ENCODE measurements at regions not wholly inside any gene's neighbourhood (a gene's known extent, or its start where the extent isn't known, plus 50 kb on each side); places are given as distances from the start of the nearest gene placed in this dataset.

GRCh38 chr6:139643986-139644385 is 269.5 kb upstream of the CITED2 start:
- peaks cover 0 to 12% of the 10 kb centered on the region in 2 donors for H3K4me1 ChIP-seq (ENCODE audit: control insufficient read depth in 1 of 2, insufficient read depth in 2 of 2, low read length in 2 of 2)
- H3K27me3 ChIP-seq (ENCODE audit: low read depth, low read length): no peaks in the 10 kb centered on the region
- no peak overlapping the region for H3K4me3 ChIP-seq (ENCODE audit: low read depth in 1 of 2, low read length in 2 of 2)
- no peaks in the 10 kb centered on the region for H3K9me3 ChIP-seq (ENCODE audit: control insufficient read depth in 1 of 2, low read length in 2 of 2)
- H3K27ac ChIP-seq (ENCODE audit: low read length): no peak overlapping the region
- no peaks in the 10 kb centered on the region for H3K36me3 ChIP-seq (ENCODE audit: control insufficient read depth in 1 of 2, insufficient read depth in 2 of 2, low read length in 2 of 2)

GRCh38 chr6:139642346-139642745 is 267.9 kb upstream of the CITED2 start:
- H3K27ac ChIP-seq (ENCODE audit: low read length): no peak overlapping the region
- H3K4me1 ChIP-seq (ENCODE audit: control insufficient read depth in 1 of 2, insufficient read depth in 2 of 2, low read length in 2 of 2): peaks cover 0 to 12% of the 10 kb centered on the region in 2 donors
- H3K36me3 ChIP-seq (ENCODE audit: control insufficient read depth in 1 of 2, insufficient read depth in 2 of 2, low read length in 2 of 2): no peaks in the 10 kb centered on the region
- H3K27me3 ChIP-seq (ENCODE audit: low read depth, low read length): no peaks in the 10 kb centered on the region
- H3K4me3 ChIP-seq (ENCODE audit: low read depth in 1 of 2, low read length in 2 of 2): no peak overlapping the region
- H3K9me3 ChIP-seq (ENCODE audit: control insufficient read depth in 1 of 2, low read length in 2 of 2): no peaks in the 10 kb centered on the region

GRCh38 chr6:139641376-139641775 is 266.9 kb upstream of the CITED2 start:
- Histone ChIP-seq H3K4me3 (ENCODE audit: low read depth in 1 of 2, low read length in 2 of 2) (no peak overlapping the region), H3K27me3 (ENCODE audit: low read depth, low read length) (no peaks in the 10 kb centered on the region), H3K4me1 (ENCODE audit: control insufficient read depth in 1 of 2, insufficient read depth in 2 of 2, low read length in 2 of 2) (peaks cover 0 to 12% of the 10 kb centered on the region in 2 donors), H3K36me3 (ENCODE audit: control insufficient read depth in 1 of 2, insufficient read depth in 2 of 2, low read length in 2 of 2) (no peaks in the 10 kb centered on the region), H3K27ac (ENCODE audit: low read length) (no peak overlapping the region), H3K9me3 (ENCODE audit: control insufficient read depth in 1 of 2, low read length in 2 of 2) (no peaks in the 10 kb centered on the region)

- H3K27ac ChIP-seq (ENCODE audit: low read length): no peak overlapping the region
- H3K27me3 ChIP-seq (ENCODE audit: low read depth, low read length): no peaks in the 10 kb centered on the region
- H3K9me3 ChIP-seq (ENCODE audit: control insufficient read depth in 1 of 2, low read length in 2 of 2): no peaks in the 10 kb centered on the region
- H3K36me3 ChIP-seq (ENCODE audit: control insufficient read depth in 1 of 2, insufficient read depth in 2 of 2, low read length in 2 of 2): no peaks in the 10 kb centered on the region
- H3K4me1 ChIP-seq (ENCODE audit: control insufficient read depth in 1 of 2, insufficient read depth in 2 of 2, low read length in 2 of 2): peaks cover 0 to 12% of the 10 kb centered on the region in 2 donors
- no peak overlapping the region for H3K4me3 ChIP-seq (ENCODE audit: low read depth in 1 of 2, low read length in 2 of 2)
Observed at GRCh38 chr6:139640921-139641320, 266.5 kb upstream of the CITED2 start.

GRCh38 chr6:139640448-139640847 is 266.0 kb upstream of the CITED2 start:
- Histone ChIP-seq H3K36me3 (ENCODE audit: control insufficient read depth in 1 of 2, insufficient read depth in 2 of 2, low read length in 2 of 2) (no peaks in the 10 kb centered on the region), H3K27ac (ENCODE audit: low read length) (no peak overlapping the region), H3K9me3 (ENCODE audit: control insufficient read depth in 1 of 2, low read length in 2 of 2) (no peaks in the 10 kb centered on the region), H3K4me1 (ENCODE audit: control insufficient read depth in 1 of 2, insufficient read depth in 2 of 2, low read length in 2 of 2) (peaks cover 0 to 9% of the 10 kb centered on the region in 2 donors), H3K27me3 (ENCODE audit: low read depth, low read length) (no peaks in the 10 kb centered on the region), H3K4me3 (ENCODE audit: low read depth in 1 of 2, low read length in 2 of 2) (no peak overlapping the region)

GRCh38 chr6:139639507-139639906 is 265.1 kb upstream of the CITED2 start:
- no peaks in the 10 kb centered on the region for H3K9me3 ChIP-seq (ENCODE audit: control insufficient read depth in 1 of 2, low read length in 2 of 2)
- H3K4me3 ChIP-seq (ENCODE audit: low read depth in 1 of 2, low read length in 2 of 2): no peak overlapping the region
- H3K27me3 ChIP-seq (ENCODE audit: low read depth, low read length): no peaks in the 10 kb centered on the region
- H3K27ac ChIP-seq (ENCODE audit: low read length): no peak overlapping the region
- H3K4me1 ChIP-seq (ENCODE audit: control insufficient read depth in 1 of 2, insufficient read depth in 2 of 2, low read length in 2 of 2): peaks cover 0 to 5% of the 10 kb centered on the region in 2 donors
- no peaks in the 10 kb centered on the region for H3K36me3 ChIP-seq (ENCODE audit: control insufficient read depth in 1 of 2, insufficient read depth in 2 of 2, low read length in 2 of 2)

GRCh38 chr6:139638179-139638941 is 263.9 kb upstream of the CITED2 start:
- Histone ChIP-seq H3K27ac (ENCODE audit: low read length) (no peak overlapping the region), H3K4me1 (ENCODE audit: control insufficient read depth in 1 of 2, insufficient read depth in 2 of 2, low read length in 2 of 2) (no peaks in the 10 kb centered on the region), H3K27me3 (ENCODE audit: low read depth, low read length) (no peaks in the 10 kb centered on the region)

GRCh38 chr6:139637766-139638165 is 263.3 kb upstream of the CITED2 start:
- no peaks in the 10 kb centered on the region for H3K4me1 ChIP-seq (ENCODE audit: control insufficient read depth in 1 of 2, insufficient read depth in 2 of 2, low read length in 2 of 2)
- H3K27me3 ChIP-seq (ENCODE audit: low read depth, low read length): no peaks in the 10 kb centered on the region
- no peaks in the 10 kb centered on the region for H3K36me3 ChIP-seq (ENCODE audit: control insufficient read depth in 1 of 2, insufficient read depth in 2 of 2, low read length in 2 of 2)
- H3K27ac ChIP-seq (ENCODE audit: low read length): no peak overlapping the region
- H3K4me3 ChIP-seq (ENCODE audit: low read depth in 1 of 2, low read length in 2 of 2): no peak overlapping the region
- no peaks in the 10 kb centered on the region for H3K9me3 ChIP-seq (ENCODE audit: control insufficient read depth in 1 of 2, low read length in 2 of 2)

More at GRCh38 chr6:139638179-139638941, 263.9 kb upstream of the CITED2 start:
- Histone ChIP-seq H3K36me3 (ENCODE audit: control insufficient read depth in 1 of 2, insufficient read depth in 2 of 2, low read length in 2 of 2) (no peaks in the 10 kb centered on the region), H3K9me3 (ENCODE audit: control insufficient read depth in 1 of 2, low read length in 2 of 2) (no peaks in the 10 kb centered on the region), H3K4me3 (ENCODE audit: low read depth in 1 of 2, low read length in 2 of 2) (no peak overlapping the region)

- H3K27ac ChIP-seq (ENCODE audit: low read length): no peak overlapping the region
- no peaks in the 10 kb centered on the region for H3K4me1 ChIP-seq (ENCODE audit: control insufficient read depth in 1 of 2, insufficient read depth in 2 of 2, low read length in 2 of 2)
- no peaks in the 10 kb centered on the region for H3K9me3 ChIP-seq (ENCODE audit: control insufficient read depth in 1 of 2, low read length in 2 of 2)
- H3K4me3 ChIP-seq (ENCODE audit: low read depth in 1 of 2, low read length in 2 of 2): no peak overlapping the region
- H3K36me3 ChIP-seq (ENCODE audit: control insufficient read depth in 1 of 2, insufficient read depth in 2 of 2, low read length in 2 of 2): no peaks in the 10 kb centered on the region
- no peaks in the 10 kb centered on the region for H3K27me3 ChIP-seq (ENCODE audit: low read depth, low read length)
Observed at GRCh38 chr6:139636391-139636790, 261.9 kb upstream of the CITED2 start.

- Histone ChIP-seq H3K27me3 (ENCODE audit: low read depth, low read length) (no peaks in the 10 kb centered on the region), H3K4me1 (ENCODE audit: control insufficient read depth in 1 of 2, insufficient read depth in 2 of 2, low read length in 2 of 2) (no peaks in the 10 kb centered on the region), H3K9me3 (ENCODE audit: control insufficient read depth in 1 of 2, low read length in 2 of 2) (no peaks in the 10 kb centered on the region), H3K4me3 (ENCODE audit: low read depth in 1 of 2, low read length in 2 of 2) (no peak overlapping the region), H3K36me3 (ENCODE audit: control insufficient read depth in 1 of 2, insufficient read depth in 2 of 2, low read length in 2 of 2) (no peaks in the 10 kb centered on the region), H3K27ac (ENCODE audit: low read length) (no peak overlapping the region)
Observed at GRCh38 chr6:139635401-139636130, 261.1 kb upstream of the CITED2 start.

- H3K4me3 ChIP-seq (ENCODE audit: low read depth in 1 of 2, low read length in 2 of 2): no peak overlapping the region
- H3K27ac ChIP-seq (ENCODE audit: low read length): no peak overlapping the region
- no peaks in the 10 kb centered on the region for H3K27me3 ChIP-seq (ENCODE audit: low read depth, low read length)
- H3K9me3 ChIP-seq (ENCODE audit: control insufficient read depth in 1 of 2, low read length in 2 of 2): no peaks in the 10 kb centered on the region
- peaks cover 0 to 4% of the 10 kb centered on the region in 2 donors for H3K4me1 ChIP-seq (ENCODE audit: control insufficient read depth in 1 of 2, insufficient read depth in 2 of 2, low read length in 2 of 2)
- no peaks in the 10 kb centered on the region for H3K36me3 ChIP-seq (ENCODE audit: control insufficient read depth in 1 of 2, insufficient read depth in 2 of 2, low read length in 2 of 2)
Observed at GRCh38 chr6:139632840-139633239, 258.4 kb upstream of the CITED2 start.
